ENCODE measurements at regions not wholly inside any gene's neighbourhood (a gene's known extent, or its start where the extent isn't known, plus 50 kb on each side); places are given as distances from the start of the nearest gene placed in this dataset.

- H3K4me3 Mint-ChIP-seq: no peak overlapping the region
- no peak for ATAC-seq (ENCODE audit: low read depth in 2 of 2)
Measured at GRCh38 chr14:41299924-41300323, 306.8 kb upstream of the LRFN5 start.

GRCh38 chr14:41298328-41298690, 308.4 kb upstream of the LRFN5 start:
- Mint-ChIP-seq H3K4me1 (no peaks in the 10 kb centered on the region), H3K4me3 (no peak overlapping the region), H3K9me3 (no peaks in the 10 kb centered on the region), H3K27me3 (no peaks in the 10 kb centered on the region), H3K36me3 (no peaks in the 10 kb centered on the region), H3K27ac (no peak overlapping the region)
- DNase-seq (no peak), ATAC-seq (ENCODE audit: low read depth in 2 of 2) (no peak)

More at GRCh38 chr14:41299924-41300323, 306.8 kb upstream of the LRFN5 start:
- no peaks in the 10 kb centered on the region for H3K4me1 Mint-ChIP-seq
- no peak for DNase-seq
- H3K27ac Mint-ChIP-seq: no peak overlapping the region
- no peaks in the 10 kb centered on the region for H3K27me3 Mint-ChIP-seq
- no peaks in the 10 kb centered on the region for H3K36me3 Mint-ChIP-seq
- H3K9me3 Mint-ChIP-seq: no peaks in the 10 kb centered on the region

GRCh38 chr14:41297576-41298327, 308.9 kb upstream of the LRFN5 start:
- no peak overlapping the region for H3K4me3 Mint-ChIP-seq
- H3K27ac Mint-ChIP-seq: no peak overlapping the region
- H3K36me3 Mint-ChIP-seq: no peaks in the 10 kb centered on the region
- no peak for DNase-seq
- H3K27me3 Mint-ChIP-seq: no peaks in the 10 kb centered on the region
- no peak for ATAC-seq (ENCODE audit: low read depth in 2 of 2)
- no peaks in the 10 kb centered on the region for H3K4me1 Mint-ChIP-seq
- H3K9me3 Mint-ChIP-seq: no peaks in the 10 kb centered on the region

- peak overlapping the region in 1 of 6 donors; percentile 61 for H3K27ac Mint-ChIP-seq
- no peaks in the 10 kb centered on the region for H3K4me1 Mint-ChIP-seq
- no peaks in the 10 kb centered on the region for H3K36me3 Mint-ChIP-seq
- H3K27me3 Mint-ChIP-seq: no peaks in the 10 kb centered on the region
- H3K9me3 Mint-ChIP-seq: no peaks in the 10 kb centered on the region
- no peak for ATAC-seq (ENCODE audit: low read depth in 2 of 2)
- no peak for DNase-seq
- no peak overlapping the region for H3K4me3 Mint-ChIP-seq
Measured at GRCh38 chr14:41295734-41296133, 310.9 kb upstream of the LRFN5 start.

GRCh38 chr14:41289025-41289424, 317.7 kb upstream of the LRFN5 start:
- no peak for ATAC-seq (ENCODE audit: low read depth in 2 of 2)
- no peak overlapping the region for H3K4me3 Mint-ChIP-seq
- peaks cover 0 to 10% (median 2%) of the 10 kb centered on the region in 7 donors for H3K9me3 Mint-ChIP-seq
- H3K27ac Mint-ChIP-seq: no peak overlapping the region
- DNase-seq: no peak
- no peaks in the 10 kb centered on the region for H3K4me1 Mint-ChIP-seq
- no peaks in the 10 kb centered on the region for H3K36me3 Mint-ChIP-seq
- H3K27me3 Mint-ChIP-seq: no peaks in the 10 kb centered on the region

- peaks cover 0 to 10% (median 2%) of the 10 kb centered on the region in 7 donors for H3K9me3 Mint-ChIP-seq
- ATAC-seq (ENCODE audit: low read depth in 2 of 2) (no peak), DNase-seq (no peak)
- no peak overlapping the region for H3K4me3 Mint-ChIP-seq
- H3K27ac Mint-ChIP-seq: no peak overlapping the region
- no peaks in the 10 kb centered on the region for H3K36me3 Mint-ChIP-seq
- H3K27me3 Mint-ChIP-seq: no peaks in the 10 kb centered on the region
- H3K4me1 Mint-ChIP-seq: no peaks in the 10 kb centered on the region
Measured at GRCh38 chr14:41285186-41285748, 321.4 kb upstream of the LRFN5 start.

GRCh38 chr14:41280745-41281144, 325.9 kb upstream of the LRFN5 start:
- Mint-ChIP-seq H3K36me3 (no peaks in the 10 kb centered on the region), H3K9me3 (peaks cover 0 to 13% (median 3%) of the 10 kb centered on the region in 7 donors), H3K27ac (no peak overlapping the region), H3K27me3 (no peaks in the 10 kb centered on the region), H3K4me3 (no peak overlapping the region), H3K4me1 (no peaks in the 10 kb centered on the region)
- ATAC-seq (ENCODE audit: low read depth in 2 of 2) (no peak), DNase-seq (no peak)

- H3K9me3 Mint-ChIP-seq: peaks cover 0 to 13% (median 3%) of the 10 kb centered on the region in 7 donors
- no peaks in the 10 kb centered on the region for H3K4me1 Mint-ChIP-seq
- ATAC-seq (ENCODE audit: low read depth in 2 of 2) (no peak), DNase-seq (no peak)
- H3K36me3 Mint-ChIP-seq: no peaks in the 10 kb centered on the region
- H3K27ac Mint-ChIP-seq: no peak overlapping the region
- H3K4me3 Mint-ChIP-seq: no peak overlapping the region
- H3K27me3 Mint-ChIP-seq: no peaks in the 10 kb centered on the region
Measured at GRCh38 chr14:41277450-41277849, 329.2 kb upstream of the LRFN5 start.

- no peak overlapping the region for H3K4me3 Mint-ChIP-seq
- peaks cover 0 to 4% (median 0%) of the 10 kb centered on the region in 7 donors for H3K9me3 Mint-ChIP-seq
- H3K4me1 Mint-ChIP-seq: no peaks in the 10 kb centered on the region
- no peaks in the 10 kb centered on the region for H3K36me3 Mint-ChIP-seq
- no peak overlapping the region for H3K27ac Mint-ChIP-seq
- ATAC-seq (ENCODE audit: low read depth in 2 of 2) (no peak), DNase-seq (no peak)
- H3K27me3 Mint-ChIP-seq: no peaks in the 10 kb centered on the region
Measured at GRCh38 chr14:41257476-41257875, 349.2 kb upstream of the LRFN5 start.

- H3K4me3 Mint-ChIP-seq: no peak overlapping the region
- H3K27me3 Mint-ChIP-seq: no peaks in the 10 kb centered on the region
Measured at GRCh38 chr14:41235466-41235865, 371.2 kb upstream of the LRFN5 start.

GRCh38 chr14:41230683-41231082, 376.0 kb upstream of the LRFN5 start:
- no peaks in the 10 kb centered on the region for H3K4me1 Mint-ChIP-seq

More at GRCh38 chr14:41235466-41235865, 371.2 kb upstream of the LRFN5 start:
- ATAC-seq (ENCODE audit: low read depth in 2 of 2) (no peak), DNase-seq (no peak)
- no peak overlapping the region for H3K27ac Mint-ChIP-seq
- no peaks in the 10 kb centered on the region for H3K36me3 Mint-ChIP-seq
- no peaks in the 10 kb centered on the region for H3K4me1 Mint-ChIP-seq
- peaks cover 0 to 10% (median 4%) of the 10 kb centered on the region in 7 donors for H3K9me3 Mint-ChIP-seq

GRCh38 chr14:41229824-41230223, 376.9 kb upstream of the LRFN5 start:
- H3K36me3 Mint-ChIP-seq: no peaks in the 10 kb centered on the region
- ATAC-seq (ENCODE audit: low read depth in 2 of 2): no peak

More at GRCh38 chr14:41230683-41231082, 376.0 kb upstream of the LRFN5 start:
- Mint-ChIP-seq H3K9me3 (peaks cover 0 to 6% (median 4%) of the 10 kb centered on the region in 7 donors), H3K27me3 (no peaks in the 10 kb centered on the region), H3K4me3 (no peak overlapping the region), H3K27ac (no peak overlapping the region), H3K36me3 (no peaks in the 10 kb centered on the region)
- ATAC-seq (ENCODE audit: low read depth in 2 of 2): no peak
- DNase-seq: no peak

GRCh38 chr14:41225433-41225832, 381.2 kb upstream of the LRFN5 start:
- no peaks in the 10 kb centered on the region for H3K27me3 Mint-ChIP-seq
- H3K4me1 Mint-ChIP-seq: no peaks in the 10 kb centered on the region
- no peaks in the 10 kb centered on the region for H3K36me3 Mint-ChIP-seq
- H3K9me3 Mint-ChIP-seq: no peaks in the 10 kb centered on the region
- no peak overlapping the region for H3K4me3 Mint-ChIP-seq
- DNase-seq: no peak
- no peak overlapping the region for H3K27ac Mint-ChIP-seq
- ATAC-seq (ENCODE audit: low read depth in 2 of 2): no peak

More at GRCh38 chr14:41229824-41230223, 376.9 kb upstream of the LRFN5 start:
- DNase-seq: no peak
- Mint-ChIP-seq H3K27ac (no peak overlapping the region), H3K9me3 (peaks cover 0 to 6% (median 1%) of the 10 kb centered on the region in 7 donors), H3K4me3 (no peak overlapping the region), H3K27me3 (no peaks in the 10 kb centered on the region), H3K4me1 (no peaks in the 10 kb centered on the region)

GRCh38 chr14:41222581-41222980, 384.1 kb upstream of the LRFN5 start:
- ATAC-seq (ENCODE audit: low read depth in 2 of 2) (no peak), DNase-seq (no peak)
- H3K9me3 Mint-ChIP-seq: peaks cover 0 to 6% (median 0%) of the 10 kb centered on the region in 7 donors
- H3K4me3 Mint-ChIP-seq: no peak overlapping the region
- H3K27me3 Mint-ChIP-seq: no peaks in the 10 kb centered on the region
- H3K36me3 Mint-ChIP-seq: no peaks in the 10 kb centered on the region
- H3K27ac Mint-ChIP-seq: no peak overlapping the region
- no peaks in the 10 kb centered on the region for H3K4me1 Mint-ChIP-seq
